GM19238 (cell line): ENCODE measurements at regions not wholly inside any gene's neighbourhood (a gene's known extent, or its start where the extent isn't known, plus 50 kb on each side); places are given as distances from the start of the nearest gene placed in this dataset.

Experiments
- DNase-seq: peaks from one replicate; pipeline ENCODE4 v3.0.0; 2011; ENCODE audit warnings: low spot score; ENCODE audit not compliant: insufficient read length

DNA sequence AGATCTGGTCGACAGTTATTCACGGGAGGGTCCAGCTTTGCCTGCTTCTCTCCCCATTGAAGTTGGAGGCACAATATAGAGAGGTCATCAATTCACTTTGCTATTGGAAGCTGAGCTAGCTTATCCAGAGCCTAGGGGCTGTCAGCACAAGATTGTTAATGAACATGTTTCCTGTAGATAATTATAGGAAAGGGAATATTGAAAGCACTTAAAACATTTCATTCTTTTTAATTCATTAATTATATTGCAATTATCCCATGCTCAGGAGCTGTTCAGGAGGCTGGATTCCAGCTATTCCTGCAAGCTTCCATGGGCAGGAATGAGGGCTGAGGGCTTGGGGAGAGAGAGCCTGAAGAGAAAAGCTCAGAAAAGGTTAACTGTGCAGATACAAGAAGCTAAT lies 153.1 kb upstream of the BRINP1 start:
- DNase-seq, result no peak

DNA sequence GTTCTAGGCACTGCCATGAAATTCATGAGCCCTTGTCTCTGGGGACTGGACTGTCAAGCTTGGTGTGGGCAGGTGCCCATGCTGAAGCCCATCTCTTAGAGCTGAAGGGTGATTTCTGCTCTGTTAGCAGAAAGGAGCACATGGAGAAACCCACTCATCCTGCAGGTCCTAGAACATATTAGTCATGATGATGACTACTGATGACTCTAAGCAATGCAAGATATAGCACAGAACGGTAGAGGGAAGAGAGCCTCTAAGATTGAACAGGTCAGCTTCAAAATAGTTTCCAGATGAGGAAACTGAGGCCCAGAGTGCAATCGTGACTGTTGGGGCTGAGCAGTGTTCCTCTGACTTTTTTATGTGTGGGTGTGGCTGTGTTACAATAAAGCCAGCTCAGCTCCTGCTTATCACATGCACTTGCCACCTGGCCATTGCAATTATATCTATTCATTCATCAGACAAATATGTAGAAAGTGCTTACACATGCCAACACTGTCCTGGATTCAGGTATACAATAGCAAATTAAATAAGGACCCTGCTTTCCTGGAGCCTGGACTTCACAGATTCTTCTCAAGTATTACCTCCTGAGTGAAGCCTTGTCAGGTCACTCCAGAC lies 140.2 kb upstream of the BRINP1 start:
- no peak for DNase-seq

GRCh38 chr9:119501374-119501773 lies 132.1 kb upstream of the BRINP1 start:
- no peak for DNase-seq

GRCh38 chr9:119500072-119500771 lies 131.0 kb upstream of the BRINP1 start:
- no peak for DNase-seq

DNA sequence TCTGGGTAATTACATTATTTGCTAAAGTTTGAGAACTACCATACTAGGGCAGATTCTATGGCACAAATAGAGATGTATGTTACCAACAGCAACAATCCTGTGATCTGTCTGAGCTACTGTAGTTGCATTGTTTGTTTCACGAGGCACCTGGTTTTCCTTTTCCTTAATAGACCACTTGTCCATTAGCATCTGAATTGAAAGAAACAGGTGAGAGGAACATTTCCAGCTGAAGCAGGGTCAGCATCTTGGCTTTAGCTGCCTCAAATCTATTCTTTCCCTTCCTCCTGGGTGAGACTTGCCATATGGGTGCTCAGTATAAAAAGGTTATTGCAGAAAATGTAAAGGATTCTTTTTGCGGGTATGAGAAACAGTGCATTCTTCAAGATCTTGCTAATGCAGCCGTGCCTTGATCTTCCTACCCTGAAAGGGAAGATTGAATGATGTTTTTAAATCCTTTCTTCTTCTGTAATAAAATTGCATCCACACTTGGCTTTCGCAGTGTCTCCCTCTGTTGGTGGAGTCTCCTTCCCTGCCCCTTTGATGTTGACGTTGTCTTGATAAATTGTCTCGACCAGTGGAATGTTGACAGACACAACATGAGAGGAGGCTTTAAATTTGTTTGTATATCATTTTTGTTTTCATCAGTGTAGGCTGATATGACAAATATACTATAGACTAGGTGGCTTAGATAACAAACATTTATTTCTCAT lies 118.0 kb upstream of the BRINP1 start:
- no peak for DNase-seq

DNA sequence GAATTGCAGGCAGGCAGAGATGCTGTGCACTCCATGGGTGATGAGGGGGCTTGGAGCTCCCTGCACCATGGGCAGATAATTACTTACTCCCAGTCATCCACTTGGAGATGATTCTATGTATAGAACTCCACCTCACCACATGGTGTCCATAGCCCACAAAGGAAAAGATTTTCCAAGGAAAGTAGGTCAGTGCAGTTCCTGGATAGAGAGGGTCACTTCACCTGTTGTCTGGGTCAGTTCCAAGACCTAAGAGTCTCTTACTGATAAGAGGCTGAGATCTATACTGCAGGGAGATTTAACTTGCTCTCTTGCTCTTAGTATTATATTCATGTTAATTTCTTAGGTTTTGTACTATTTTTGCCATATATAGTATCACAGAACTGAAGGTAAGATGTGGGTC lies 113.9 kb upstream of the BRINP1 start:
- no peak for DNase-seq

- DNase-seq, result no peak
These were observed 108.0 kb upstream of the BRINP1 start for GRCh38 chr9:119477197-119477596.

GRCh38 chr9:119458068-119458467 lies 88.8 kb upstream of the BRINP1 start:
- DNase-seq, result no peak

DNA sequence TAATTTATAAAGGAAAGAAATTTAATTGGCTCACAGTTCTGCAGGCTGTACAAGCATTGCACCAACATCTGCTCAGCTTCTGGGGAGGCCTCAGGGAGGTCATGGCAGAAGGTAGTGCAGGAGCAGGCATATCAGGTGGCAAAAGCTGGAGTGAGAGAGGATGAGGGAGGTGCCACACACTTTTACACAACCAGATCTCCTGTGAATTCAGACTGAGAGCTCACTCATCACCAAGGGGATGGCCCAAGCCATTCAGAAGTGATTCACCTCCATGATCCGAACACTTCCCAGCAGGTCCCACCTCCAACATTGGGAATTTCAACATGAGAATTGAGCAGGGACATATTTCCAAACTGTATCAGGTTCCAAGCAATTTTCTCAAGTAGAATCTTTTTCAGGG lies 84.7 kb upstream of the BRINP1 start:
- no peak for DNase-seq

- no peak for DNase-seq
These were observed 84.3 kb upstream of the BRINP1 start for GRCh38 chr9:119453490-119453911.

GRCh38 chr9:119451426-119451825 lies 82.2 kb upstream of the BRINP1 start:
- no peak for DNase-seq

DNA sequence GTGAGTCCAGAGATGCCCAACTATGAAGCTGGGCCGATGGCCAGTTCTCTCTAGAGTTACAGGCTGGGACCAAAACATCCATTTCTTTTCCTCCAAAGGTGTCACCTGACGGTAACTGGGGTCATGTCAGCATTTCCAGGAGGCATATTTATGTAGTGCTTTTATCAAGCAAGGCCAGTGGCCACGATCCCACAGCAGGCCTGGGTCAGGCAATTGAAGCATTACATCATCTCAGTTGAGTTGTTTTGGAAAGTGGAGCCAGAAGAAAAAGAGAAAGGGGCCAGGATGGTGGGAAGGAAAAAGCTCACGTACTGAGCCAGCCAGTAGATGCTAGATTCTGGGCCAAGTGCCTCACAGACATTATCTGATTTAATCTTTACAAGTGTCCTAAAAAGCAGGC lies 73.9 kb upstream of the BRINP1 start:
- no peak for DNase-seq

DNA sequence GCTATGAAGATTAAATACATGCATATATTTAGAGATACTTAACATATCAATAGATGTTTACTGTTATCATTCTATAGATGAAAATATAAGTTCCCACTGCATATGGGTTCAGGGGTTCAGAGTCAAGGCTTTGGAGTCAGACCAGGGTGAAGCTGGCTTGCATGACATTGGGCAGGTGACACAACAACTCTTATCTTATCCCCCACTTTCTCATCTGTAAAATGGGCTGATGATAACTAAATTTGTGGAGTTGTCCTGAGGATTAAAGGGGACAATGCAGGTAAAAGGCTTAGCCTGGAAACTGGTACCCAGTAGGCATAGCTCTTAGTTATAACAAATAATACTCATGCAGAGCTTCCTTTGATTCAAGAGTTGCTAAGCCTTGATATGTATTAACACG lies 72.6 kb upstream of the BRINP1 start:
- no peak for DNase-seq

DNA sequence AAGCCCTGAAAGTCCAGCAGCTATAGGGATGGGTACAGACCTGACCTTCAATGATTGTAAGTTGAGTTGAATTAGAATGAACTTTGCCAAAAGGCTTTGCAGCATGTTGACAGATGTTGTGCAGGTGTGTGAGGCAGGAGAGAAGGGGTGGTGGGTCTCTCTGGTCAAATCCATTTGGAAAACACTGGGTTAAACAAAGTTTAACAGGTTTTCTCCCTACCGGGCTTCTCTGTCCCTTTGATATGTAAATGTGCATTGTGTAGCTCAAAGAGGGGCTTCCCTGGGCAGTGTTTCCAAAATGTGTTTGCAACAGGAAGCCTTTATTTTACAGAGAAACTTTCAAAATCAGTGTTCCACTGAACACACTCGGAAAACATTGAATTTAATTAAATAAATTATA lies 72.1 kb upstream of the BRINP1 start:
- no peak for DNase-seq

- DNase-seq, result no peak
These were observed 67.0 kb upstream of the BRINP1 start for GRCh38 chr9:119436261-119436660.

GRCh38 chr9:119435076-119435475 lies 65.8 kb upstream of the BRINP1 start:
- DNase-seq, result no peak

DNA sequence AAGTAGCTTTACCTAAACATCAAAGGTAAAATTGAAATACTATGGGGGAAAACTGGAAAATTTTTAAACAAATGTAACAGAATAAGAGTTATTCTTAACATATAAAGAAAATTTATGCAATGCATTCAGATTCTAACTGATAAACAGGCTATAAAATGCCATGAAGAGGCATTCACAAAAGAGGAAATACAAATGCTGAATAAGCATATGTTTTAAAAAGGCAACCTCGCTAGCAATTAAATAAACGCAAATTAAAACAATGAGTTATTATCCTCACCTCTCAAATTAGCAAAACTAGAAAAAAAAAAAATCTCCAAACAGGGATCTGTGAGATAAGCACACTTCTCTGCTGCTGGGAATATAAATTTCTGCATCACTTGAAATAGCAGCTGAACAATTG lies 63.2 kb upstream of the BRINP1 start:
- no peak for DNase-seq

GRCh38 chr9:119429302-119429701 lies 60.1 kb upstream of the BRINP1 start:
- no peak for DNase-seq

DNA sequence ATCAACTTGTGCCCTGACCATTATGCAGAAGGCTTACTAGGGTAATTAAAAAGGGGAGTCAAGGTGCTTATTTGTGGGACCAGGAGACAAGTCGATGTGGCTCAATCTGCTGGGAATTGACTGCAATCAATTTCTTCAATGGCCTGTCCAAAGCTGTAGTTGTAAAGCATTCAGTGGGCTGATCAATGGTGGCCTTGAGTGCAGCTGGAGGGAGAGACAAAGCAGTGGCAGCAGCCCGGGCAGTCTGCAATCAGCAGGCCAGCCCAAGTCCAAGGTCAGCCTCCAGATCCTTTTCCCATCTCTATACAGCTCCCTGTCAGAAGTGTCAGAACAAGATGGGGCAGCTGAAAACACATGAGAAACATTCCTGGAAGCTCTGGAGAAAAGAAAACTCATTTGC lies 51.0 kb upstream of the BRINP1 start:
- DNase-seq, result no peak
